ENCODE measurements at regions not wholly inside any gene's neighbourhood (a gene's known extent, or its start where the extent isn't known, plus 50 kb on each side); places are given as distances from the start of the nearest gene placed in this dataset.

GRCh38 chr6:43951063-43951755 is 176.0 kb downstream of the MRPL14 start:
- no peak for TF ChIP-seq CTCF (IDR thresholded peaks at IDR 0.05)
- TF ChIP-seq EZH2 (IDR thresholded peaks at IDR 0.05; ENCODE audit: borderline replicate concordance, insufficient read depth, low read depth, low read length, poor library complexity, severe bottlenecking), result no peak
- CTCF ChIA-PET, result no interaction called here
- Histone ChIP-seq H2AFZ (ENCODE audit: insufficient read depth, low read depth, low read length, poor library complexity, severe bottlenecking) (no peak overlapping the region), H3K4me2 (replicated peaks; ENCODE audit: low read depth, low read length, poor library complexity, severe bottlenecking) (no peak overlapping the region), H3K27me3 (replicated peaks in 1 of 4; ENCODE audit: control extremely low read depth in 1 of 4, control insufficient read depth in 3 of 4, insufficient read depth in 4 of 4, low read length in 3 of 4) (peaks cover 0 to 19% (median 4%) of the 10 kb centered on the region in 4 experiments), H3K79me2 (ENCODE audit: control insufficient read depth, insufficient read depth, low read length) (no peaks in the 10 kb centered on the region), H3K4me3 (ENCODE audit: control extremely low read depth in 1 of 5, extremely low read depth in 1 of 5, insufficient read depth in 1 of 5, low read depth in 2 of 5, low read length in 4 of 5) (no peak overlapping the region), H3K9ac (ENCODE audit: low read length) (no peak overlapping the region), H3K4me1 (ENCODE audit: control insufficient read depth in 2 of 2, insufficient read depth in 2 of 2, low read length in 2 of 2) (no peaks in the 10 kb centered on the region), H3K27ac (ENCODE audit: low read length in 2 of 2) (no peak overlapping the region), H4K20me1 (ENCODE audit: control insufficient read depth, insufficient read depth, low read length, poor library complexity, severe bottlenecking) (no peaks in the 10 kb centered on the region), H3K36me3 (replicated peaks in 1 of 2; ENCODE audit: control extremely low read depth in 1 of 2, control insufficient read depth in 1 of 2, extremely low read depth in 1 of 2, insufficient read depth in 2 of 2, low read length in 1 of 2) (no peaks in the 10 kb centered on the region), H3K9me3 (ENCODE audit: control extremely low read depth in 1 of 3, control insufficient read depth in 2 of 3, insufficient read depth in 1 of 3, low read length in 2 of 3) (peaks cover 0 to 11% (median 0%) of the 10 kb centered on the region in 3 donors)
- Mint-ChIP-seq H3K4me1 (no peaks in the 10 kb centered on the region), H3K9me3 (ENCODE audit: insufficient read depth) (peaks cover under 1% of the 10 kb centered on the region), H3K27ac (no peak overlapping the region), H3K27me3 (peaks cover 18% of the 10 kb centered on the region), H3K4me3 (no peak overlapping the region)
- POLR2A ChIA-PET, result no interaction called here
- WGBS (ENCODE audit: insufficient coverage), result 76% methylated on average over 5 of the region's 5 CpGs
- DNase-seq (no peak), ATAC-seq (ENCODE audit: low read depth) (no peak)
- intact Hi-C loops (cut with micrococcal nuclease), result no loop called here

GRCh38 chr6:43950731-43951062 is 176.6 kb downstream of the MRPL14 start:
- Histone ChIP-seq H3K4me3 (ENCODE audit: control extremely low read depth in 1 of 5, extremely low read depth in 1 of 5, insufficient read depth in 1 of 5, low read depth in 2 of 5, low read length in 4 of 5) (no peak overlapping the region), H3K9me3 (ENCODE audit: control extremely low read depth in 1 of 3, control insufficient read depth in 2 of 3, insufficient read depth in 1 of 3, low read length in 2 of 3) (peaks cover 0 to 15% (median 2%) of the 10 kb centered on the region in 3 donors), H3K4me2 (replicated peaks; ENCODE audit: low read depth, low read length, poor library complexity, severe bottlenecking) (no peak overlapping the region), H3K4me1 (ENCODE audit: control insufficient read depth in 2 of 2, insufficient read depth in 2 of 2, low read length in 2 of 2) (no peaks in the 10 kb centered on the region), H3K79me2 (ENCODE audit: control insufficient read depth, insufficient read depth, low read length) (no peaks in the 10 kb centered on the region), H3K27ac (ENCODE audit: low read length in 2 of 2) (no peak overlapping the region), H3K27me3 (replicated peaks in 1 of 4; ENCODE audit: control extremely low read depth in 1 of 4, control insufficient read depth in 3 of 4, insufficient read depth in 4 of 4, low read length in 3 of 4) (peaks cover 0 to 19% (median 2%) of the 10 kb centered on the region in 4 experiments), H2AFZ (ENCODE audit: insufficient read depth, low read depth, low read length, poor library complexity, severe bottlenecking) (no peak overlapping the region), H3K36me3 (replicated peaks in 1 of 2; ENCODE audit: control extremely low read depth in 1 of 2, control insufficient read depth in 1 of 2, extremely low read depth in 1 of 2, insufficient read depth in 2 of 2, low read length in 1 of 2) (no peaks in the 10 kb centered on the region), H4K20me1 (ENCODE audit: control insufficient read depth, insufficient read depth, low read length, poor library complexity, severe bottlenecking) (no peaks in the 10 kb centered on the region), H3K9ac (ENCODE audit: low read length) (no peak overlapping the region)
- intact Hi-C loops (cut with micrococcal nuclease), result no loop called here
- 93% methylated on average over 3 of the region's 3 CpGs for WGBS (ENCODE audit: insufficient coverage)
- H3K27me3 Mint-ChIP-seq, result peaks cover 17% of the 10 kb centered on the region
- no peak overlapping the region for H3K27ac Mint-ChIP-seq
- ChIA-PET POLR2A (no interaction called here), CTCF (no interaction called here)
- peaks cover 5% of the 10 kb centered on the region for H3K9me3 Mint-ChIP-seq (ENCODE audit: insufficient read depth)
- no peak for DNase-seq
- no peak for ATAC-seq (ENCODE audit: low read depth)
- H3K4me1 Mint-ChIP-seq, result no peaks in the 10 kb centered on the region
- no peak for TF ChIP-seq CTCF (IDR thresholded peaks at IDR 0.05)
- no peak for TF ChIP-seq EZH2 (IDR thresholded peaks at IDR 0.05; ENCODE audit: borderline replicate concordance, insufficient read depth, low read depth, low read length, poor library complexity, severe bottlenecking)
- H3K4me3 Mint-ChIP-seq, result no peak overlapping the region

Measured in B cell (primary cell).